ENCODE measurements at regions not wholly inside any gene's neighbourhood (a gene's known extent, or its start where the extent isn't known, plus 50 kb on each side); places are given as distances from the start of the nearest gene placed in this dataset.
"Not testable (repeated sequence)": the region's sequence is repeated elsewhere in the genome, so short reads cannot be mapped to it uniquely, and the experiment has no call there.

DNA sequence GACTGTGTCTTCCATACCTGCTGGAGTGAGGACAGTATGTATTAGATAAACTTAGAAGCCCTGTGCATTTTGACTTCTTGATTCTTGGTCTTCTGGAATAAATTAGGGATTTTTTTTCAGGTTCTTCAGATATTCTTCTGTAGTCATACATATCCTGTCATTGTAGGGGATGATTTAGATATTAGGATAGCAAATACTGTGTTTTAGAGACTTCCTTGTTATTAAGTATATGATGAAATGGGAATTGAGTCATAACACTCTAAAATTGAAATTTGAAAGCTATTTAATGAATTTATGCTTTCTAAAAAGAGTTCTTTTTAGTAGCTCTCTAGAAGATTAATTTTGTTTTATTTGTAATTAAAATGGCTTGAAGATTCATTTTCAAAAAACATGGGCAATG is 371.5 kb upstream of the RGS6 start:
- no peak for DNase-seq (ENCODE audit: low spot score)
- TF ChIP-seq, protein P1, sequence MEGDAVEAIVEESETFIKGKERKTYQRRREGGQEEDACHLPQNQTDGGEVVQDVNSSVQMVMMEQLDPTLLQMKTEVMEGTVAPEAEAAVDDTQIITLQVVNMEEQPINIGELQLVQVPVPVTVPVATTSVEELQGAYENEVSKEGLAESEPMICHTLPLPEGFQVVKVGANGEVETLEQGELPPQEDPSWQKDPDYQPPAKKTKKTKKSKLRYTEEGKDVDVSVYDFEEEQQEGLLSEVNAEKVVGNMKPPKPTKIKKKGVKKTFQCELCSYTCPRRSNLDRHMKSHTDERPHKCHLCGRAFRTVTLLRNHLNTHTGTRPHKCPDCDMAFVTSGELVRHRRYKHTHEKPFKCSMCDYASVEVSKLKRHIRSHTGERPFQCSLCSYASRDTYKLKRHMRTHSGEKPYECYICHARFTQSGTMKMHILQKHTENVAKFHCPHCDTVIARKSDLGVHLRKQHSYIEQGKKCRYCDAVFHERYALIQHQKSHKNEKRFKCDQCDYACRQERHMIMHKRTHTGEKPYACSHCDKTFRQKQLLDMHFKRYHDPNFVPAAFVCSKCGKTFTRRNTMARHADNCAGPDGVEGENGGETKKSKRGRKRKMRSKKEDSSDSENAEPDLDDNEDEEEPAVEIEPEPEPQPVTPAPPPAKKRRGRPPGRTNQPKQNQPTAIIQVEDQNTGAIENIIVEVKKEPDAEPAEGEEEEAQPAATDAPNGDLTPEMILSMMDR (IDR thresholded peaks at IDR 0.05; ENCODE audit: extremely low read depth, insufficient read depth, missing control alignments) = no peak
- in situ Hi-C loops (cut with MboI; ENCODE audit: low pct_unique_long_range_greater_than_20kb, low sequenced_read_pairs, unreplicated experiment) = no loop called here

DNA sequence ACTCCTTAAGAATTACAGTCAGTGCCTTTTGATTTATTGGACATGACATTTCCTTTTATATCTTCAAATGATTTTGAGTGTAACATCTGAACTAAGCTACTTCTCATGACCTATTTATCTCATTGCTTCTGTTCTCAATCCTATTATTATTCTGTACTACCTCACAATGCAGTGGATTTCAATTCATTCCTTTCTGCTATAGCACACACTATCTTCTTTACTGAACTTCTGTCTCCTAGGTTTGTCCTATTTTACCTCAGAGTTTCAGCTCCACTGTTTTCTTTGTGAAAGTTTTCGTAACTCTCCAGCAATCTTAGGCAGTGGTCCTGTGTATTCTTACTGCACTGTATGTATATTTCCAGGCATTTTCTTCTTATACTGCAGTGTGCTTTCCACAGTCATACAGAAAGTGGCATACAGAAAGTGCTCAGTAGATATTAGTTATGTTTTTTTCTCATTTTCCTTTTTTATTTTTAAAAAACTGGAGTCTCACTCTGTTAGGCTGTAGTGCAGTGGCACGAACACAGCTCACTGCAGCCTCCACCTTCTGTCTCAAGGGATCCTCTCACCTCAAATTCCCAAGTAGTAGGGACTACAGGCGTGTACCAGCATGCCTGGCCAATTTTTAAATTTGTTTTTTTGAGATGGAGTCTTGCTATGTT is 368.6 kb upstream of the RGS6 start:
- TF ChIP-seq, protein P1 (IDR thresholded peaks at IDR 0.05; ENCODE audit: extremely low read depth, insufficient read depth, missing control alignments) = no peak
- DNase-seq (ENCODE audit: low spot score) = no peak
- in situ Hi-C loops (cut with MboI; ENCODE audit: low pct_unique_long_range_greater_than_20kb, low sequenced_read_pairs, unreplicated experiment) = no loop called here

DNA sequence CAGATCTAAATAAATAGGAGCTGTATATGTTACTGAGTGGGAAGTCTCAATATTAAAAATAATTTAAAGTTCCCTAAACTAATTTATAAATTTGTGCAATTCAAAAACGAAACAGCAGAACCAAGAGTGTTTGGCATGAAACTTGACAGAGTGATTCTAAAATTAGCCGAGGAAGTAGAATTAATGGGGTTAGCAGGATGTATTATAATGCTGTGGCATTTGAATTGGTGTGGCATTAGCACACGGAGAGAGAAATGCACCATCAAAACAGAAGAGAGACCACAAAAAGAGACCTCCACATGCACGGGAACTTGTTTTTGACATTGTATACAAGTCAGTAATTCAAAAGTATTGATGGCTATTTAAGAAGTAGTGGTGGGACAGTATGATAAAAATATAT is 366.0 kb upstream of the RGS6 start:
- DNase-seq (ENCODE audit: low spot score) = peak; percentile 29
- in situ Hi-C loops (cut with MboI; ENCODE audit: low pct_unique_long_range_greater_than_20kb, low sequenced_read_pairs, unreplicated experiment) = no loop called here
- TF ChIP-seq, protein P1 (IDR thresholded peaks at IDR 0.05; ENCODE audit: extremely low read depth, insufficient read depth, missing control alignments) = no peak

DNA sequence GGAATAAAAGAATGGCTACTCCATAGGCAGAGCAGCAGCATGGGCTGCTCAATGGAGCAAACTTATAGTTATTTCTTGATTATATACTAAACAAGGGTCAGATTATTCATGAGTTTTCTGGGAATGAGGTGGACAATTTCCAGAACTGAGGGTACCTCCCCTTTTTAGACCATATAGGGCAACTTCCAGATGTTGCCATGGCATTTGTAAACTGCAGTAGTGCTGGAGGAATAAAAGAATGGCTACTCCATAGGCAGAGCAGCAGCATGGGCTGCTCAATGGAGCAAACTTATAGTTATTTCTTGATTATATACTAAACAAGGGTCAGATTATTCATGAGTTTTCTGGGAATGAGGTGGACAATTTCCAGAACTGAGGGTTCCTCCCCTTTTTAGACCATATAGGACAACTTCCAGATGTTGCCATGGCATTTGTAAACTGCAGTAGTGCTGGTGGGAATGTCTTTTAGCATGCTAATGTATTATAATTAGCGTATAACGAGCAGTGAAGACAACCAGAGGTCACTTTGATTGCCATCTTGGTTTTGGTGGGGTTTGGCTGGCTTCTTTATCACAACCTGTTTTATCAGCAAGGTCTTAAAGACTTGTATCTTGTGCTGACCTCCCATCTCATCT is 364.6 kb upstream of the RGS6 start:
- in situ Hi-C loops (cut with MboI; ENCODE audit: low pct_unique_long_range_greater_than_20kb, low sequenced_read_pairs, unreplicated experiment); DNase-seq (ENCODE audit: low spot score): not testable (repeated sequence)

DNA sequence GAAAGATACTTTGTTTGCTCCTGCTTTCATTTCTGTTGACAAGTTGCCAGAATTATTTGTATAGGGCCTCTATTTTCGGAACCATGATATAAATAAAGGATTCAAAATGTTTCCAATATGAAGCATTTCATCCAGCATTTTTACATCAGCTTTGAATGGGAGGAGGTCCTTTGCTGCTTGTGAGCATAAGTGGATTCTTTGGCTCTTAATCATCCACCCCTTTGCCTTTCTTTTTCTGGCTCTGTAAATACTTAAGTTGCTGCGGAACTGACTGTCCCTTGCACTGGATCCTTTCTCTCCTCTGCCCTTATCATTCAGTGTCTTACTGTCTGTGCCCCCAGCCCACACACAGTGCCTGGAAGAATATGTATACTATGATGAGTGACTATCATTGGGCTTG is 357.3 kb upstream of the RGS6 start:
- TF ChIP-seq, protein P1 (IDR thresholded peaks at IDR 0.05; ENCODE audit: extremely low read depth, insufficient read depth, missing control alignments) = no peak
- in situ Hi-C loops (cut with MboI; ENCODE audit: low pct_unique_long_range_greater_than_20kb, low sequenced_read_pairs, unreplicated experiment) = no loop called here
- DNase-seq (ENCODE audit: low spot score) = no peak

DNA sequence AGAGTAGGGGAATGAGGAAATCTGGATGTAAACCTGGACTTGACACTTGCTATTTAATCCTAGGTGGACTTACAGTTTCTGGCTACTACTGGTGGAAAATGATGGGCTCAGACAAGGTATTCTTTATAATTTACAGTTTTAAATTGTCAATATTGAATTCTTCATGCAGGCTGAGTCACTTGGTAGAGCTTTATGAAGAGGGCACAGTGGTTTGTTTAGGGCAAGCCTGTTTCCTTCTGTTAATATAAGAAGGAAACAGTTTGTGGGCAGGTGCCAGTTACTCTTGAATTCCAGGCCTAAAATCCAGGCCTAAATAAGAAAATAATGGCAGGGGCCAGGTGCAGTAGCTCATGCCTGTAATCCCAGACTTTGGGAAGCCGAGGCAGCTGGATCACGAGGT is 355.8 kb upstream of the RGS6 start:
- in situ Hi-C loops (cut with MboI; ENCODE audit: low pct_unique_long_range_greater_than_20kb, low sequenced_read_pairs, unreplicated experiment) = no loop called here
- DNase-seq (ENCODE audit: low spot score) = no peak
- TF ChIP-seq, protein P1 (IDR thresholded peaks at IDR 0.05; ENCODE audit: extremely low read depth, insufficient read depth, missing control alignments) = no peak

DNA sequence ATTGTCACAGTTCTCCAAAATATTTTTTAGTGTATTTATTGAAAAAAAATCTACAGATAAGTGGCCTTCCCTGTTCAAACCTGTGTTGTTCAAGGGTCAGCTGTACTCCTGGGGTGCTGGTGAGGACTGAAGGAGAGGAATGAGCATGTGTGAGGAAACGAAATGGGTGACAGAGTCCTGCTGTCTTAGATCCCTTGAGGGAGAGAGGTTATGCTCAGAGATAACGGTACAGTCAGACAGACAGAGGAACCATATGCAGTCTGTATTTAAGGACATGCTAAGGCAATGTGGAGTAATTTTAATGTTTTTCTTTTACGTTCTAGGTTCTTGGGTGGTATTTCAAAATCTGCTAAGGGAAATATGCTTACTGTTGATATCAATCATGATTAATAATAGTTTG is 352.9 kb upstream of the RGS6 start:
- in situ Hi-C loops (cut with MboI; ENCODE audit: low pct_unique_long_range_greater_than_20kb, low sequenced_read_pairs, unreplicated experiment) = no loop called here
- TF ChIP-seq, protein P1 (IDR thresholded peaks at IDR 0.05; ENCODE audit: extremely low read depth, insufficient read depth, missing control alignments) = no peak
- no peak for DNase-seq (ENCODE audit: low spot score)
